ENCODE measurements at regions not wholly inside any gene's neighbourhood (a gene's known extent, or its start where the extent isn't known, plus 50 kb on each side); places are given as distances from the start of the nearest gene placed in this dataset.

- Mint-ChIP-seq H3K9me3 (ENCODE audit: unreplicated experiment) (peaks cover 14% of the 10 kb centered on the region), H3K36me3 (ENCODE audit: insufficient read depth, unreplicated experiment) (no peaks in the 10 kb centered on the region)
- H3K9me3 ChIP-seq = no peaks in the 10 kb centered on the region
Measured at GRCh38 chr10:33657154-33657908, 322.9 kb upstream of the NRP1 start.

GRCh38 chr10:33655921-33656320 lies 321.5 kb upstream of the NRP1 start:
- Mint-ChIP-seq H3K36me3 (ENCODE audit: insufficient read depth, unreplicated experiment) (no peaks in the 10 kb centered on the region), H3K27ac (ENCODE audit: unreplicated experiment) (no peak overlapping the region), H3K4me1 (ENCODE audit: low read depth, unreplicated experiment) (no peaks in the 10 kb centered on the region), H3K9me3 (ENCODE audit: unreplicated experiment) (peaks cover 17% of the 10 kb centered on the region), H3K27me3 (ENCODE audit: insufficient read depth, unreplicated experiment) (no peaks in the 10 kb centered on the region), H3K4me3 (ENCODE audit: unreplicated experiment) (no peak overlapping the region)
- CTCF ChIA-PET = no interaction called here
- no peaks in the 10 kb centered on the region for H3K4me1 ChIP-seq
- no peak overlapping the region for H3K4me3 ChIP-seq (ENCODE audit: low read depth, low read length)
- no peak for DNase-seq
- H3K36me3 ChIP-seq (ENCODE audit: control insufficient read depth, insufficient read depth, low read length) = no peaks in the 10 kb centered on the region; the same call in 1 of the 2 replicates
- TF ChIP-seq, protein P1, sequence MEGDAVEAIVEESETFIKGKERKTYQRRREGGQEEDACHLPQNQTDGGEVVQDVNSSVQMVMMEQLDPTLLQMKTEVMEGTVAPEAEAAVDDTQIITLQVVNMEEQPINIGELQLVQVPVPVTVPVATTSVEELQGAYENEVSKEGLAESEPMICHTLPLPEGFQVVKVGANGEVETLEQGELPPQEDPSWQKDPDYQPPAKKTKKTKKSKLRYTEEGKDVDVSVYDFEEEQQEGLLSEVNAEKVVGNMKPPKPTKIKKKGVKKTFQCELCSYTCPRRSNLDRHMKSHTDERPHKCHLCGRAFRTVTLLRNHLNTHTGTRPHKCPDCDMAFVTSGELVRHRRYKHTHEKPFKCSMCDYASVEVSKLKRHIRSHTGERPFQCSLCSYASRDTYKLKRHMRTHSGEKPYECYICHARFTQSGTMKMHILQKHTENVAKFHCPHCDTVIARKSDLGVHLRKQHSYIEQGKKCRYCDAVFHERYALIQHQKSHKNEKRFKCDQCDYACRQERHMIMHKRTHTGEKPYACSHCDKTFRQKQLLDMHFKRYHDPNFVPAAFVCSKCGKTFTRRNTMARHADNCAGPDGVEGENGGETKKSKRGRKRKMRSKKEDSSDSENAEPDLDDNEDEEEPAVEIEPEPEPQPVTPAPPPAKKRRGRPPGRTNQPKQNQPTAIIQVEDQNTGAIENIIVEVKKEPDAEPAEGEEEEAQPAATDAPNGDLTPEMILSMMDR (IDR thresholded peaks at IDR 0.05; ENCODE audit: insufficient read depth in 1 of 2, low read depth in 1 of 2, low read length in 1 of 2, severe bottlenecking in 1 of 2, unreplicated experiment in 1 of 2) = no peak
- intact Hi-C loops (cut with micrococcal nuclease; ENCODE audit: unreplicated experiment) = no loop called here
- no peaks in the 10 kb centered on the region for H3K9me3 ChIP-seq
- H3K27me3 ChIP-seq (replicated peaks; ENCODE audit: control insufficient read depth, insufficient read depth, low read length) = no peaks in the 10 kb centered on the region
- no TSS peak for BruUV-seq (replicated peaks)
- POLR2A ChIA-PET = no interaction called here

More at GRCh38 chr10:33657154-33657908, 322.9 kb upstream of the NRP1 start:
- intact Hi-C loops (cut with micrococcal nuclease; ENCODE audit: unreplicated experiment) = no loop called here
- no peak for DNase-seq
- H3K36me3 ChIP-seq (ENCODE audit: control insufficient read depth, insufficient read depth, low read length) = no peaks in the 10 kb centered on the region; the same call in 1 of the 2 replicates
- TF ChIP-seq, protein P1 (IDR thresholded peaks at IDR 0.05; ENCODE audit: insufficient read depth in 1 of 2, low read depth in 1 of 2, low read length in 1 of 2, severe bottlenecking in 1 of 2, unreplicated experiment in 1 of 2) = no peak
- H3K4me3 Mint-ChIP-seq (ENCODE audit: unreplicated experiment) = no peak overlapping the region
- H3K4me1 Mint-ChIP-seq (ENCODE audit: low read depth, unreplicated experiment) = peaks cover 6% of the 10 kb centered on the region
- no peaks in the 10 kb centered on the region for H3K27me3 ChIP-seq (replicated peaks; ENCODE audit: control insufficient read depth, insufficient read depth, low read length)
- H3K4me3 ChIP-seq (ENCODE audit: low read depth, low read length) = no peak overlapping the region
- CTCF ChIA-PET = no interaction called here
- H3K4me1 ChIP-seq = no peaks in the 10 kb centered on the region
- POLR2A ChIA-PET = no interaction called here
- no peaks in the 10 kb centered on the region for H3K27me3 Mint-ChIP-seq (ENCODE audit: insufficient read depth, unreplicated experiment)
- no TSS peak for BruUV-seq (replicated peaks)
- no peak overlapping the region for H3K27ac Mint-ChIP-seq (ENCODE audit: unreplicated experiment)

DNA sequence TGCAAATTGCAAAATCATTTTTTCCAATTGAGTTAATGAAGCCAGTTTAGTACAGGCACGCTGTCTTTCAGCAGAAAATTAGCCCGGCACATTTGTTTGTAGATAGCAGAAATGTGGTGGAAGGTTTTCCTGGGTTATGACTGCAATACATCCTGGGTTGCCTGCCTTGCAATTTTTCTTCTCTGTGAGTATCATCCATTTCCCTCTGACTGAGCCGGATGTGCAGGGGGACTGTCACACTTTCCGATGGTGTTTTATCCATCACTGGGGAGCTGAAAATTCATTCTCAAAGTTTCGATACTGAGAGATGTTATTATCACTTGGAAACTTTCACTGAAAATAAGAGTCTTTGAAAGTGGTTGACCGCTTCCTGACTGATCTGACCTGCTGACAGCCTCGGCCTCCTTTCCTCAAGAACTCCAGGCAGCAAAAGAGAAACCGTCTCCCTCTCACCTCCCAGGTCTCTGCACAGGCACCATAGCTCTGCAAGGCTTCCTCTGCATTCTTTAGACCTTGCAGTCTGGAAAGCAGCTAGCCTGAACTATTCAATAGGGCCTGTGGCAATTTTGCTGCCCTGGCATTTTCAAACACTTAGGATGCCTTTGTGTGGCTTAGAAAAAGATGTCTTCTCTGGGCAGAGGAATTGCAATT lies 320.8 kb upstream of the NRP1 start:
- Histone ChIP-seq H3K4me1 (no peaks in the 10 kb centered on the region), H3K9me3 (no peaks in the 10 kb centered on the region), H3K4me3 (ENCODE audit: low read depth, low read length) (no peak overlapping the region), H3K27me3 (replicated peaks; ENCODE audit: control insufficient read depth, insufficient read depth, low read length) (no peaks in the 10 kb centered on the region), H3K36me3 (ENCODE audit: control insufficient read depth, insufficient read depth, low read length) (no peaks in the 10 kb centered on the region; the same call in 1 of the 2 replicates)
- no TSS peak for BruUV-seq (replicated peaks)
- ChIA-PET POLR2A (no interaction called here), CTCF (no interaction called here)
- no peaks in the 10 kb centered on the region for H3K36me3 Mint-ChIP-seq (ENCODE audit: insufficient read depth, unreplicated experiment)
- TF ChIP-seq, protein P1 (IDR thresholded peaks at IDR 0.05; ENCODE audit: insufficient read depth in 1 of 2, low read depth in 1 of 2, low read length in 1 of 2, severe bottlenecking in 1 of 2, unreplicated experiment in 1 of 2) = no peak
- H3K4me3 Mint-ChIP-seq (ENCODE audit: unreplicated experiment) = no peak overlapping the region
- no peak for DNase-seq
- H3K27ac Mint-ChIP-seq (ENCODE audit: unreplicated experiment) = no peak overlapping the region
- H3K9me3 Mint-ChIP-seq (ENCODE audit: unreplicated experiment) = peaks cover 17% of the 10 kb centered on the region
- no peaks in the 10 kb centered on the region for H3K4me1 Mint-ChIP-seq (ENCODE audit: low read depth, unreplicated experiment)
- no peaks in the 10 kb centered on the region for H3K27me3 Mint-ChIP-seq (ENCODE audit: insufficient read depth, unreplicated experiment)
- intact Hi-C loops (cut with micrococcal nuclease; ENCODE audit: unreplicated experiment) = no loop called here

All from Caco-2 (cell line).